ENCODE measurements at regions not wholly inside any gene's neighbourhood (a gene's known extent, or its start where the extent isn't known, plus 50 kb on each side); places are given as distances from the start of the nearest gene placed in this dataset.

DNA sequence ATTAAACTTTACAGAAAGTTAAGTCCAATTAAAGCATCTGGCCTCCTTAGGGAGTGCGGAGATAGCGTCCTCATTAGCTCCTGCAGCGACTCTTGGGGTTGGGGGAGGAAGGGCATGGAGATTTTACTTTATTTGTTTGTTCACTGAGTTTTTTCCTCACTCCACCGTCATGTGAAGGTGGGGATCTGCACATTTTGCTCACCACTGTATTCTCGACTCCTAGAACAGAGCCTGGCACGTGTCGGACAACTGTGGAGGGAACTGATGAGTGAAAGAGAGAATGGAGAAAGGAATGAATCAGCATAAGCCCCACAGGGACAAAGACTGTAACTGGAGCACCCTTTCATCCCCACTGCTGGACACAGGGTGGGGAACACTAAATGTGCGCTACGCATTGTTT lies 205.1 kb upstream of the TSHZ3 start:
- TF ChIP-seq, protein P1, sequence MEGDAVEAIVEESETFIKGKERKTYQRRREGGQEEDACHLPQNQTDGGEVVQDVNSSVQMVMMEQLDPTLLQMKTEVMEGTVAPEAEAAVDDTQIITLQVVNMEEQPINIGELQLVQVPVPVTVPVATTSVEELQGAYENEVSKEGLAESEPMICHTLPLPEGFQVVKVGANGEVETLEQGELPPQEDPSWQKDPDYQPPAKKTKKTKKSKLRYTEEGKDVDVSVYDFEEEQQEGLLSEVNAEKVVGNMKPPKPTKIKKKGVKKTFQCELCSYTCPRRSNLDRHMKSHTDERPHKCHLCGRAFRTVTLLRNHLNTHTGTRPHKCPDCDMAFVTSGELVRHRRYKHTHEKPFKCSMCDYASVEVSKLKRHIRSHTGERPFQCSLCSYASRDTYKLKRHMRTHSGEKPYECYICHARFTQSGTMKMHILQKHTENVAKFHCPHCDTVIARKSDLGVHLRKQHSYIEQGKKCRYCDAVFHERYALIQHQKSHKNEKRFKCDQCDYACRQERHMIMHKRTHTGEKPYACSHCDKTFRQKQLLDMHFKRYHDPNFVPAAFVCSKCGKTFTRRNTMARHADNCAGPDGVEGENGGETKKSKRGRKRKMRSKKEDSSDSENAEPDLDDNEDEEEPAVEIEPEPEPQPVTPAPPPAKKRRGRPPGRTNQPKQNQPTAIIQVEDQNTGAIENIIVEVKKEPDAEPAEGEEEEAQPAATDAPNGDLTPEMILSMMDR (IDR thresholded peaks at IDR 0.05): no peak
- TF ChIP-seq RAD21 (conservative IDR thresholded peaks at IDR 0.05 in 1 of 2, IDR thresholded peaks at IDR 0.05 in 1 of 2): no peak

All from A549 (cell line).